ENCODE measurements at regions not wholly inside any gene's neighbourhood (a gene's known extent, or its start where the extent isn't known, plus 50 kb on each side); places are given as distances from the start of the nearest gene placed in this dataset.
"Not testable (repeated sequence)": the region's sequence is repeated elsewhere in the genome, so short reads cannot be mapped to it uniquely, and the experiment has no call there.

DNA sequence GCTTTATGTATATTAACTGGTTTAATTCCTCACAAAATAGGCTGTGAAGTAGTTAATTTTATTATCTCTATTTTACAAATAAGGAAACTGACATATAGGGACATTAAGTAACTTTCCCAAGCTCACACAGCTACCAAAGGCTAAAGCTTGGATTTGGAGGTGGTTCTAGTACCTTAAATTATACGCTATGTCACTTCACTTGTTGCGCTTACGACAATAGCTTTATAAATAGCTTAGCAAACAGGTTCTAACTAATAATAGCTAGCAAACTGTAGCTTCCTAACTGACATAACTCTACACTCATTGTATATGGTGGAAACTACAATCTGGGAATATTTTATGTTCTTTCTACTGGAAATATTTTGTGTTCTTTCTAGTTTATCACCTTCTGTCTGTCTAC is 666.4 kb upstream of the CPEB2 start:
- DNase-seq, result no peak

- no peak for DNase-seq
These were observed 665.6 kb upstream of the CPEB2 start for GRCh38 chr4:14336656-14337055.

GRCh38 chr4:14337892-14338584 is 664.2 kb upstream of the CPEB2 start:
- DNase-seq, result no peak

DNA sequence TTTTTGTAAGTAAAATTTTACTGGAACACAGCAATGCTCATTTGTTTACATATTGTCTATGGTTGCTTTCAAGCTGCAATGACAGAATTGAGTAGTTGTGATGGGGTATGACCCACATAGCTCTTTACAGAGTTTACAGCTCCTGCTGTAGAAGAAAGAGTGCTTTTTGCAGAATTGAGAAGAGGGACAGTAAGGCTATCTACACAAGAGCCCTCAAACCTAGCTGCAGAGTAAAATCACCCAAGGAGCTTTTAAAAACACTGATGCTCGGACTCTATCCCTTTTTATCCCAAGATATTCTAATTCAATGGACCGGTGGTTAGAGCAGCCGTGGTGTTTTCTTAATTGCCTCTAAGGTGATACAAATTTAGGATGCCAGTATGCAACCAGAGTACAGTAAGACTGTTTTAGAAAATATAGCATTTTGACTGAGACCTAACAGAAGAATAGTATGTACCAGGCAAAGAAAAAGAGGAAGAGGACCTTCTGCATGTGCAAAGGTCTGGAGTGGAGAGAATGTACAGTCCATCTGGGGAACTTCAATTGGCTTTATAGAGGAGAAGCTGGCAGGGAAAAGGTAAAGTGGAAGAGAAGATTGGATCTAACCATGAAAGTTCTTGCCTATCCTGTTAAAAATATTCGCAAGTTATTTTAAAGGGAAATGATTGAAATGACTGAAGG is 663.6 kb upstream of the CPEB2 start:
- no peak for DNase-seq

DNA sequence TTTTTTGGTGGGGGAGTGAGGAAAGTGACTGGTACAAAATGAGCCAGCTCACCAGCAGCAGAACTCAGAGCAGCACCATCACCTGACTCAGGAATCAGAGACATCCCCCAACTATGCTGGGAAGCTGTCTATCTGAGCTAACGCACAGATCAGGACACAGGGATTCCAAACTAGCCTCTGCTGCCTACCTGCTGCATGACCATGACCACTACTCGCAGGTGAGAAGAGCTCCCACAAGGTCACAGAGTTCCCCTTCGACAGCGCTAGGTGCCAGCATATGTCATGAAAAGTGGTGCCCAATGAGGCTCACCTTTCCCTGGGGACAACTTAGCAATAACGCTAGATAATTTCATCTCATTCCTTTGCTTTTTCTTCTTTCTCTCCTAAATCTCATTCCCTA is 662.6 kb upstream of the CPEB2 start:
- DNase-seq, result no peak

- no peak for DNase-seq
These were observed 662.0 kb upstream of the CPEB2 start for GRCh38 chr4:14340321-14340720.

GRCh38 chr4:14343961-14344360 is 658.3 kb upstream of the CPEB2 start:
- no peak for DNase-seq

- no peak for DNase-seq
These were observed 656.9 kb upstream of the CPEB2 start for GRCh38 chr4:14345356-14345775.

DNA sequence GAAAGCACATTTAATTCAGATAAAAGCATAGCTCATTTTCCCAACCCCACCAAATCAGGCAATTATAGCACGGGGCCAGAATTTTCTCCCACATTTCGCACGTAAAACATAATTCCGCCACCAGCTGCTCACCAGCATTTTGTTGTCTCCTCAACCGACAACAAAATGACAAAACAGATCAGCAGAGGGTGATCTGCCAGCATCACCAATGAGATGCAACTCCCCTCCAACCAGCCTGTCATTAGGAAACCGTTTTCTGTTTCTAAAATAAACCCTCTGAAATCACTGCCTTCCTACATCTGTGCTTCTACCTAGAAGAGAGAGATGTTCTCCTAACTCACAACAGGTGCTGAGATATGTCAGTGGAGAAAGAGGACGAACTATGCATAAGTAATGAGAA is 654.8 kb upstream of the CPEB2 start:
- no peak for DNase-seq

- no peak for DNase-seq
These were observed 653.8 kb upstream of the CPEB2 start for GRCh38 chr4:14348506-14348905.

DNA sequence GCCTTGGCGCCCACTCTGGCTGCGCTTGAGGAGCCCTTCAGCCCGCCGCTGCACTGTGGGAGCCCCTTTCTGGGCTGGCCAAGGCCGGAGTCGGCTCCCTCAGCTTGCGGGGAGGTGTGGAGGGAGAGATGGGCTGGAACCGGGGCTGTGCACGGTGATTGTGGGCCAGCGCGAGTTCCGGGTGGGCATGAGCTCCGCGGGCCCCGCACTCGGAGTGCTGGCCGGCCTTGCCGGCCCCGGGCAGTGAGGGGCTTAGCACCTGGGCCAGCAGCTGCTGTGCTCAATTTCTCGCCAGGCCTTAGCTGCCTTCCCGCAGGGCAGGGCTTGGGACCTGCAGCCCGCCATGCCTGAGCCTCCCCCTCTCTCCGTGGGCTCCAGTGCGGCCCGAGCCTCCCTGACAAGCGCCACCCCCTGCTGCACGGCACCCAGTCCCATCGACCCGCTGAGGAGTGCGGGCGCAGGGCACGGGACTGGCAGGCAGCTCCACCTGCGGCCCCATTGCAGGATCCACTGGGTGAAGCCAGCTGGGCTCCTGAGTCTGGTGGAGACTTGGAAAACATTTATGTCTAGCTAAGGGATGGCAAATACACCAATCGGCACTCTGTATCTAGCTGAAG is 643.6 kb upstream of the CPEB2 start:
- not testable (repeated sequence) for DNase-seq

DNA sequence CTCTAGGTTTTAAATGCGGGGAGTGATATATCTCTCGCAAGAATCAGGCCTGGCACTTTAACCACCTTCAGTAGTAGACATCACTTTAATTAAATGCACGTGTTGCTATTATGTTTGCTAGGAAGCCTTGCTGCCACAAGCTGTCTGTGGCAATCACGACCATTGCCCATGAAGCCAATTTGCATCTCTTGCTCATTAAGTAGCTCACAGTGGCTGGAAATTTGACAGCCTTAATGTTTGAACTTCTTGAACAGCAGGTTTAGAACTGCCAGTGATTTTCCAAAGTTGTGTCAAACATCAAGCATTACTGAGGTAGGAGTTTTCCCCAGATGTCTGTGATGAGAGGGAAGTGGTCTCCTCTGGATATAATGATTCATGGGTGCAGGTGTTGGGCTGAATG is 642.3 kb upstream of the CPEB2 start:
- DNase-seq, result no peak

DNA sequence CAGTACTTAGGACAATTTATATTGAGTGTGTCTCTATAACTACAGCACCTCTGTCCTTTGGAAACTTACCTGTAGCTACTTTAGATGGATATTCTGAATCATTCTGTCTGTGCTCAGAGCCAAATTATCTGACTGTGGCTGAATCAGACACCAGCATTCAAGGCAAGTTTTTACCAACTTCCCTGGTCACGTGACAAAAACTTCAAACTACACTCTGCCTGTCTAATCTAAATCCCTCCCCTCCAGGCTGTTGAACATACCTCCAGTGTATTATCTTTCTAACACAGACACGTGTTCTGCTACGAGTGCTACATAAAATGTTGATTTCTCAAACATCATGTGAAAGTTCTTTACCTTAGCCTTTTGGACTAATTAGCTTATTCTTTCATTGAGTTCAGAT is 641.2 kb upstream of the CPEB2 start:
- no peak for DNase-seq

GRCh38 chr4:14362385-14362784 is 639.9 kb upstream of the CPEB2 start:
- DNase-seq, result no peak

GRCh38 chr4:14364953-14365536 is 637.2 kb upstream of the CPEB2 start:
- DNase-seq, result no peak

DNA sequence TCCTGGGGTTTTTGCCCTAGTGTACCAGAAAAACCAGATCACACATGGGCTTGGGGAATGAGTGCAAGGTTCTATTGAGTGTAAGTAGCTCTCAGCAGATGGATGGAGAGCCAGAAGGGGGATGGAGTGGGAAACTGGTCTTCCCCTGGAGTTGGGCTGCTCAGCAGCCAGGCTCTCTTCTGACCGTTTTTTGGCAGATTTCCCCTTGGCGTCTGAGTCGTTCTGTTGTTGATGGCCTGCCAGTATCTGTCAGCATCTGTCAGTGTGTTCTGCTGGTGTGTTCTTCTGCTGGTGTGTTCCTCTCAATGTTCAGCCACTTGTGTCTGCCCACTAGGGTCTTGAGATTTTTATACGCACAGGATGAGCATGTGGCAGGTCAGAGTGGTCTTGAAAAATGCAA is 633.9 kb upstream of the CPEB2 start:
- no peak for DNase-seq

DNA sequence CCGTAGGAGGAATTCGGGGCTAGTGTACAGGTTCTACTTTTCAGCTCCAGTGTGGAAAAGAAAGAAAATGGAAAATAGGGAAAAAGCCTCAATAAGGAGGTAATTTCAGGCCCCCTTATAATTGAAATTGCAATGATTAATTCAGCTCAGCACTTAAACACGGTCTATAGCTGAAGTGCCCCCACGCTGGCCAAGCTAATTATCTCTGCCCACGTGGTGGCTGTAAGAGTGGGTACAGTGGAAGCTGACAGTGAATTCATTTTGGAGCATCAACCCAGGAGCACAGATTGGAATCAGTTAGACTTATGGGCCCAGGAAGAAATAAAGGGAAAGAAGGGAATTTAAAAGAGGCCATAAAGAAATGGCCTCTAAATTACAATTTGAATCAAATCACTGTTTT is 631.1 kb upstream of the CPEB2 start:
- no peak for DNase-seq

GRCh38 chr4:14375816-14376215 is 626.5 kb upstream of the CPEB2 start:
- DNase-seq, result no peak

GRCh38 chr4:14379183-14379582 is 623.1 kb upstream of the CPEB2 start:
- DNase-seq, result no peak

DNA sequence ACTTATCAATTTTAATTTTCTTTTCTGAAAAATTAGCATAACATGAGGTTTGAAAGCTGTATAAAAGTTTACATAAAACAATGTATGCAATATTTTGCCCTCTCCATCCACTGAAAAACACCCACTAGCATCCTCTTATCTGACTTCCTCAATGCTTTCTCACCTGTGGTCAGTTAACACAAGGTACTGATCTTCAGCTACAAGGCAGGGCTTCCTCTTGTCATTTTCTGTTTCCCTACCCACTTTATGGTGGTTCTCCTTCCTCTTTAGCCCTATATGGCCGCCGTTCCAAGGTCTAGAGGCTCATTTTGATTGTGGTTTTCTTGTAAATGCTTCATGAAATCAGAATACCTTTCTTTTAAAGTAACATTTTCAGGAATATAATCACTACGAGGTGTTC is 618.6 kb upstream of the CPEB2 start:
- no peak for DNase-seq

DNA sequence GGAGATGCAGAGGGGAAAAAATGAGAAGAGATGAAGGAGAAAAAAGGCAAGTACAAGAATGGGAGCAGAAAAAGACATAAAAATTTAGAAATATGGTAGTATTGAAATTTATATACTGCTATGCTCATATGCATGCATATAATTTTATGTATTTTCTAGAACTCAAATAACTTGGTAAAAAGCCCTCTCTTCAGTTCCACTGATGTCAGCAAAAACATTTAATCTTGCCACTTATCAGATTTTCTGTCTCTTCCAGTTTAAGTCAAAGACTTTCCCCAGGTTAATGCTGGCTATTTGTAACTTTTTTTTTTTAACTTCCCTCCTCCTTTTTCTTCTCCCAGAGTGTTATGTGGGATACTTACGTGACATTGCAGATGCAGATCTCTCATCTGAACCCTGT is 617.5 kb upstream of the CPEB2 start:
- no peak for DNase-seq

GRCh38 chr4:14386196-14386595 is 616.1 kb upstream of the CPEB2 start:
- DNase-seq, result no peak

DNA sequence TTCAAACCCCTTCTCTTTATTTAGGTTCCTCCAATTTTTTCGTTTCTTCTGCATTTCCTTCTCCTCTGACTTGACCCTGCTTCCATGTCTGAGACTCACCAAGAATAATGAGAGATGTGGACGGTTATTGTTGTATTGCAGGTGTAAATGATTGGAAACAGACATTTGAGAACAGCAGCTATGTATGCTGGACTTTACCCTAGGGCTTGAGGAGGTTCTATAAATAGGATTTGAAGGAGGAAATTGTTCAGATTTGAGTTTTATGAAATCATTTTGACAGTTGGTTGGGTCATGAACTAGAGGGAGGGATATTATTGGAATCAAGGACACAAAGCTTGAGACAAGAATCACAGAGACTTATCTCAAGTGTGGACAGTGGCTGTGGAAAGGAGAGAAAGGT is 614.6 kb upstream of the CPEB2 start:
- DNase-seq, result no peak

- no peak for DNase-seq
These were observed 609.9 kb upstream of the CPEB2 start for GRCh38 chr4:14392378-14392777.
